DND-41 (cell line): ENCODE measurements at regions not wholly inside any gene's neighbourhood (a gene's known extent, or its start where the extent isn't known, plus 50 kb on each side); places are given as distances from the start of the nearest gene placed in this dataset.

ENCODE experiments used
- ATAC-seq: fragments of 200-7000 bp; cut with Tn5 transposase; 3 replicates; pipeline ENCODE4 v1.9.1; 2021; ENCODE audit warnings: low read depth; ENCODE audit not compliant: insufficient read depth
- DNase-seq: peaks from one replicate; pipeline ENCODE4 v3.0.0-alpha.2; 2020
- H2AFZ ChIP-seq: 2 replicates; pipeline ENCODE4 v1.6.0; 2012; ENCODE audit warnings: low read depth, low read length
- H3K27ac ChIP-seq: 2 replicates; pipeline ENCODE4 v1.5.1; 2012; ENCODE audit warnings: low read length, inconsistent platforms
- H3K27me3 ChIP-seq: fragments of 200-600 bp; sonication (generic); 2 replicates; pipeline ENCODE4 v1.6.0; 2012; ENCODE audit warnings: low read length, mild to moderate bottlenecking, inconsistent platforms; ENCODE audit not compliant: insufficient read depth, poor library complexity
- H3K36me3 ChIP-seq: 2 replicates; pipeline ENCODE4 v1.5.1; 2012; ENCODE audit warnings: low read length, inconsistent platforms; ENCODE audit not compliant: insufficient read depth
- H3K4me1 ChIP-seq: 2 replicates; pipeline ENCODE4 v1.5.1; 2012; ENCODE audit warnings: mild to moderate bottlenecking, low read length; ENCODE audit not compliant: insufficient read depth
- H3K4me2 ChIP-seq: 2 replicates; pipeline ENCODE4 v1.6.0; 2012; ENCODE audit warnings: mild to moderate bottlenecking, moderate library complexity, low read length, inconsistent platforms; ENCODE audit not compliant: insufficient read depth
- H3K4me3 ChIP-seq, 2 experiments: fragments of 200-600 bp in 1 of 2; shearing (Covaris generic) in 1 of 2; 2 replicates each; pipeline ENCODE4 v1.5.1; 2012 to 2016; ENCODE audit warnings: inconsistent platforms in 2 of 2, low read length in 2 of 2, mild to moderate bottlenecking in 2 of 2, low read depth in 1 of 2, moderate library complexity in 1 of 2
- H3K79me2 ChIP-seq: 2 replicates; pipeline ENCODE4 v1.6.0; 2012; ENCODE audit warnings: low read length, inconsistent platforms; ENCODE audit not compliant: insufficient read depth
- H3K9ac ChIP-seq: 2 replicates; pipeline ENCODE4 v1.6.0; 2012; ENCODE audit warnings: low read depth, mild to moderate bottlenecking, inconsistent platforms, low read length, moderate library complexity
- H3K9me3 ChIP-seq: 2 replicates; pipeline ENCODE4 v1.5.1; 2012; ENCODE audit warnings: low read length, moderate library complexity, mild to moderate bottlenecking, inconsistent platforms; ENCODE audit not compliant: insufficient read depth, severe bottlenecking
- H4K20me1 ChIP-seq: 2 replicates; pipeline ENCODE4 v1.6.0; 2012; ENCODE audit warnings: low read length; ENCODE audit not compliant: insufficient read depth
- EZH2 ChIP-seq: IDR thresholded peaks from 3 replicates; pipeline ENCODE4 v1.6.1; 2012; ENCODE audit warnings: borderline replicate concordance, low read depth, mild to moderate bottlenecking, moderate library complexity, low read length, inconsistent platforms; ENCODE audit not compliant: severe bottlenecking
- TF ChIP-seq, protein P1 (sequence below): IDR thresholded peaks from 2 replicates; pipeline ENCODE4 v1.5.1; 2012; ENCODE audit warnings: borderline replicate concordance, low read length, moderate library complexity, mild to moderate bottlenecking; ENCODE audit not compliant: poor library complexity, severe bottlenecking; ENCODE audit errors: extremely low read depth

- ATAC-seq, result no peak
Observed at GRCh38 chr7:41420421-41420820, 282.5 kb downstream of the INHBA start.

DNA sequence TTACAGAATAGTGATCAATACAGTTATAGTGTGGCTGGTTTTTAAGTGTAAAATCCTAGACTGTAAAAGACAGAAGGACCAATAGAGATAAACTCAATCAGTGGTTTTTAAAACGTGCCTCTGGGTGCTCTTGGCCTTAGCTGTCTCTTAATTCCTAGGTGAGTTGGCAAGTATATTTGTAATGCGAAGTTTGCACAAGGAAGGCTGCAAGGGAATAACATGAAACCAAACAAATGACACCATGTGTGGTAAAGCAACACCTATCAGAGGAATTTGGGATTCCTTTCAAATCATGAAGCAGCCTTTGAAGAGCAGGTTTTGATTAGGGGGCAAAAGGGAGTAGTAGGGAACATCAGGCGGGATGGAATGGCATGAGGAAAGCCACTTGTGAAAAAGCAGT, 284.6 kb downstream of the INHBA start:
- no peak for TF ChIP-seq EZH2
- TF ChIP-seq, protein P1, sequence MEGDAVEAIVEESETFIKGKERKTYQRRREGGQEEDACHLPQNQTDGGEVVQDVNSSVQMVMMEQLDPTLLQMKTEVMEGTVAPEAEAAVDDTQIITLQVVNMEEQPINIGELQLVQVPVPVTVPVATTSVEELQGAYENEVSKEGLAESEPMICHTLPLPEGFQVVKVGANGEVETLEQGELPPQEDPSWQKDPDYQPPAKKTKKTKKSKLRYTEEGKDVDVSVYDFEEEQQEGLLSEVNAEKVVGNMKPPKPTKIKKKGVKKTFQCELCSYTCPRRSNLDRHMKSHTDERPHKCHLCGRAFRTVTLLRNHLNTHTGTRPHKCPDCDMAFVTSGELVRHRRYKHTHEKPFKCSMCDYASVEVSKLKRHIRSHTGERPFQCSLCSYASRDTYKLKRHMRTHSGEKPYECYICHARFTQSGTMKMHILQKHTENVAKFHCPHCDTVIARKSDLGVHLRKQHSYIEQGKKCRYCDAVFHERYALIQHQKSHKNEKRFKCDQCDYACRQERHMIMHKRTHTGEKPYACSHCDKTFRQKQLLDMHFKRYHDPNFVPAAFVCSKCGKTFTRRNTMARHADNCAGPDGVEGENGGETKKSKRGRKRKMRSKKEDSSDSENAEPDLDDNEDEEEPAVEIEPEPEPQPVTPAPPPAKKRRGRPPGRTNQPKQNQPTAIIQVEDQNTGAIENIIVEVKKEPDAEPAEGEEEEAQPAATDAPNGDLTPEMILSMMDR, result no peak
- ATAC-seq, result no peak

More at GRCh38 chr7:41420421-41420820, 282.5 kb downstream of the INHBA start:
- Histone ChIP-seq H3K27ac (no peak overlapping the region), H3K4me2 (no peak overlapping the region), H3K27me3 (no peaks in the 10 kb centered on the region), H3K36me3 (no peaks in the 10 kb centered on the region), H3K4me3 (no peak overlapping the region), H3K4me1 (no peaks in the 10 kb centered on the region), H4K20me1 (no peaks in the 10 kb centered on the region), H2AFZ (no peak overlapping the region), H3K9me3 (no peaks in the 10 kb centered on the region), H3K79me2 (no peaks in the 10 kb centered on the region), H3K9ac (no peak overlapping the region)
- TF ChIP-seq, protein P1, result no peak
- no peak for TF ChIP-seq EZH2
- DNase-seq, result no peak

GRCh38 chr7:41416208-41416595, 286.7 kb downstream of the INHBA start:
- Histone ChIP-seq H3K27ac (no peak overlapping the region), H3K9me3 (no peaks in the 10 kb centered on the region), H3K4me2 (no peak overlapping the region), H3K4me1 (no peaks in the 10 kb centered on the region), H2AFZ (no peak overlapping the region), H3K36me3 (no peaks in the 10 kb centered on the region), H4K20me1 (no peaks in the 10 kb centered on the region), H3K27me3 (no peaks in the 10 kb centered on the region), H3K4me3 (no peak overlapping the region), H3K79me2 (no peaks in the 10 kb centered on the region), H3K9ac (no peak overlapping the region)
- TF ChIP-seq, protein P1, result no peak
- no peak for TF ChIP-seq EZH2
- ATAC-seq, result no peak
- no peak for DNase-seq

More for the DNA sequence above, 284.6 kb downstream of the INHBA start:
- H3K4me2 ChIP-seq, result no peak overlapping the region
- no peak for DNase-seq
- no peaks in the 10 kb centered on the region for H3K27me3 ChIP-seq
- no peaks in the 10 kb centered on the region for H4K20me1 ChIP-seq
- no peaks in the 10 kb centered on the region for H3K36me3 ChIP-seq
- no peaks in the 10 kb centered on the region for H3K9me3 ChIP-seq
- H3K27ac ChIP-seq, result no peak overlapping the region
- H2AFZ ChIP-seq, result no peak overlapping the region
- no peak overlapping the region for H3K4me3 ChIP-seq
- no peaks in the 10 kb centered on the region for H3K79me2 ChIP-seq
- no peak overlapping the region for H3K9ac ChIP-seq
- no peaks in the 10 kb centered on the region for H3K4me1 ChIP-seq
